MG63 (cell line): ENCODE measurements at regions not wholly inside any gene's neighbourhood (a gene's known extent, or its start where the extent isn't known, plus 50 kb on each side); places are given as distances from the start of the nearest gene placed in this dataset.
"Not testable (repeated sequence)": the region's sequence is repeated elsewhere in the genome, so short reads cannot be mapped to it uniquely, and the experiment has no call there.

Source experiments
- DNase-seq: peaks from one replicate; pipeline ENCODE4 v3.0.0-alpha.2; 2020
- H3K27me3 ChIP-seq: fragments of 250-450 bp; sonication (Bioruptor Pico); 2 replicates; pipeline ENCODE4 v1.5.1; 2020; ENCODE audit warnings: mild to moderate bottlenecking, moderate library complexity
- H3K36me3 ChIP-seq: fragments of 250-450 bp; sonication (Bioruptor Pico); 2 replicates; pipeline ENCODE4 v1.5.1; 2020; ENCODE audit warnings: mild to moderate bottlenecking, moderate library complexity
- H3K4me3 ChIP-seq: fragments of 250-450 bp; sonication (Bioruptor Pico); 2 replicates; pipeline ENCODE4 v1.5.1; 2020; ENCODE audit warnings: mild to moderate bottlenecking, moderate library complexity
- H3K9me3 ChIP-seq: fragments of 250-450 bp; sonication (Bioruptor Pico); 2 replicates; pipeline ENCODE4 v1.5.1; 2020; ENCODE audit warnings: mild to moderate bottlenecking, moderate library complexity

GRCh38 chr13:65236841-65237418 is 1993.2 kb downstream of the PCDH9 start:
- Histone ChIP-seq H3K4me3 (no peak overlapping the region), H3K27me3 (no peaks in the 10 kb centered on the region), H3K36me3 (no peaks in the 10 kb centered on the region), H3K9me3 (no peaks in the 10 kb centered on the region)
- no peak for DNase-seq

- H3K9me3 ChIP-seq: no peaks in the 10 kb centered on the region
- no peak overlapping the region for H3K4me3 ChIP-seq
- DNase-seq: no peak
- H3K36me3 ChIP-seq: no peaks in the 10 kb centered on the region
- no peaks in the 10 kb centered on the region for H3K27me3 ChIP-seq
Measured at GRCh38 chr13:65217471-65217995, 2012.6 kb downstream of the PCDH9 start.

GRCh38 chr13:65202845-65203244 is 2027.3 kb downstream of the PCDH9 start:
- DNase-seq, H3K27me3 ChIP-seq, H3K36me3 ChIP-seq, H3K4me3 ChIP-seq, H3K9me3 ChIP-seq: not testable (repeated sequence)

GRCh38 chr13:65188721-65189120 is 2041.4 kb downstream of the PCDH9 start:
- no peaks in the 10 kb centered on the region for H3K9me3 ChIP-seq
- H3K27me3 ChIP-seq: no peaks in the 10 kb centered on the region
- DNase-seq: no peak
- no peak overlapping the region for H3K4me3 ChIP-seq
- no peaks in the 10 kb centered on the region for H3K36me3 ChIP-seq

- Histone ChIP-seq H3K36me3 (no peaks in the 10 kb centered on the region), H3K9me3 (no peaks in the 10 kb centered on the region), H3K4me3 (no peak overlapping the region), H3K27me3 (no peaks in the 10 kb centered on the region)
- no peak for DNase-seq
Measured at GRCh38 chr13:65168026-65168425, 2062.1 kb downstream of the PCDH9 start.

GRCh38 chr13:65166675-65167074 is 2063.5 kb downstream of the PCDH9 start:
- H3K27me3 ChIP-seq: no peaks in the 10 kb centered on the region
- no peak for DNase-seq
- H3K9me3 ChIP-seq: no peaks in the 10 kb centered on the region
- H3K36me3 ChIP-seq: no peaks in the 10 kb centered on the region
- H3K4me3 ChIP-seq: no peak overlapping the region

GRCh38 chr13:65159803-65160202 is 2070.3 kb downstream of the PCDH9 start:
- no peaks in the 10 kb centered on the region for H3K9me3 ChIP-seq
- no peak overlapping the region for H3K4me3 ChIP-seq
- DNase-seq: no peak
- H3K27me3 ChIP-seq: no peaks in the 10 kb centered on the region
- H3K36me3 ChIP-seq: no peaks in the 10 kb centered on the region

- no peaks in the 10 kb centered on the region for H3K36me3 ChIP-seq
- no peak for DNase-seq
- no peaks in the 10 kb centered on the region for H3K9me3 ChIP-seq
- H3K4me3 ChIP-seq: no peak overlapping the region
- H3K27me3 ChIP-seq: no peaks in the 10 kb centered on the region
Measured at GRCh38 chr13:65155861-65156260, 2074.3 kb downstream of the PCDH9 start.

- H3K4me3 ChIP-seq: no peak overlapping the region
- no peak for DNase-seq
- H3K36me3 ChIP-seq: no peaks in the 10 kb centered on the region
- H3K27me3 ChIP-seq: no peaks in the 10 kb centered on the region
- H3K9me3 ChIP-seq: no peaks in the 10 kb centered on the region
Measured at GRCh38 chr13:65154661-65155447, 2075.3 kb downstream of the PCDH9 start.

- Histone ChIP-seq H3K36me3 (no peaks in the 10 kb centered on the region), H3K4me3 (no peak overlapping the region), H3K27me3 (no peaks in the 10 kb centered on the region), H3K9me3 (no peaks in the 10 kb centered on the region)
- no peak for DNase-seq
Measured at GRCh38 chr13:65149687-65150086, 2080.4 kb downstream of the PCDH9 start.

- no peaks in the 10 kb centered on the region for H3K9me3 ChIP-seq
- H3K27me3 ChIP-seq: no peaks in the 10 kb centered on the region
- no peak for DNase-seq
- H3K36me3 ChIP-seq: no peaks in the 10 kb centered on the region
- H3K4me3 ChIP-seq: no peak overlapping the region
Measured at GRCh38 chr13:65143920-65144319, 2086.2 kb downstream of the PCDH9 start.

GRCh38 chr13:65133094-65133493 is 2097.0 kb downstream of the PCDH9 start:
- no peak for DNase-seq
- H3K36me3 ChIP-seq: no peaks in the 10 kb centered on the region
- no peaks in the 10 kb centered on the region for H3K9me3 ChIP-seq
- no peak overlapping the region for H3K4me3 ChIP-seq
- H3K27me3 ChIP-seq: no peaks in the 10 kb centered on the region

GRCh38 chr13:65125236-65125635 is 2104.9 kb downstream of the PCDH9 start:
- Histone ChIP-seq H3K36me3 (no peaks in the 10 kb centered on the region), H3K4me3 (no peak overlapping the region), H3K9me3 (no peaks in the 10 kb centered on the region), H3K27me3 (no peaks in the 10 kb centered on the region)
- no peak for DNase-seq

GRCh38 chr13:65112531-65112941 is 2117.6 kb downstream of the PCDH9 start:
- Histone ChIP-seq H3K27me3 (no peaks in the 10 kb centered on the region), H3K36me3 (no peaks in the 10 kb centered on the region), H3K4me3 (no peak overlapping the region), H3K9me3 (no peaks in the 10 kb centered on the region)
- no peak for DNase-seq

- no peak for DNase-seq
- no peaks in the 10 kb centered on the region for H3K9me3 ChIP-seq
Measured at GRCh38 chr13:65112123-65112522, 2118.0 kb downstream of the PCDH9 start.

GRCh38 chr13:65111223-65111622 is 2118.9 kb downstream of the PCDH9 start:
- H3K27me3 ChIP-seq: no peaks in the 10 kb centered on the region
- DNase-seq: no peak
- no peak overlapping the region for H3K4me3 ChIP-seq
- no peaks in the 10 kb centered on the region for H3K36me3 ChIP-seq
- no peaks in the 10 kb centered on the region for H3K9me3 ChIP-seq

More at GRCh38 chr13:65112123-65112522, 2118.0 kb downstream of the PCDH9 start:
- Histone ChIP-seq H3K27me3 (no peaks in the 10 kb centered on the region), H3K36me3 (no peaks in the 10 kb centered on the region), H3K4me3 (no peak overlapping the region)

- not testable (repeated sequence) for H3K4me3 ChIP-seq, DNase-seq, H3K36me3 ChIP-seq, H3K27me3 ChIP-seq, H3K9me3 ChIP-seq
Measured at GRCh38 chr13:65104436-65104835, 2125.7 kb downstream of the PCDH9 start.

GRCh38 chr13:65103351-65103750 is 2126.8 kb downstream of the PCDH9 start:
- no peaks in the 10 kb centered on the region for H3K36me3 ChIP-seq
- no peak overlapping the region for H3K4me3 ChIP-seq
- DNase-seq: no peak
- no peaks in the 10 kb centered on the region for H3K27me3 ChIP-seq
- H3K9me3 ChIP-seq: no peaks in the 10 kb centered on the region
